H1 (cell line): ENCODE measurements at regions not wholly inside any gene's neighbourhood (a gene's known extent, or its start where the extent isn't known, plus 50 kb on each side); places are given as distances from the start of the nearest gene placed in this dataset.

Source experiments
- CTCF ChIA-PET: fragments of 300-600 bp; sonication (Branson Sonifier 250); formaldehyde crosslinking; loops from one replicate; lab custom pipeline; 2021; ENCODE audit not compliant: partially characterized antibody; lab: Charles Lee
- POLR2A ChIA-PET: fragments of 300-600 bp; sonication (Branson Sonifier 250); formaldehyde crosslinking; loops from one replicate; lab custom pipeline; 2021; ENCODE audit warnings: inconsistent platforms; ENCODE audit not compliant: partially characterized antibody; lab: Charles Lee
- DNase-seq, 2 experiments: peaks; one replicate each; pipeline versions ENCODE4 v3.0.0 to v3.0.0-alpha.2; 2010 to 2022; ENCODE audit warnings: low spot score in 2 of 2, low read depth in 1 of 2, mixed read lengths in 1 of 2
- FAIRE-seq: peaks from 2 replicates; lab custom pipeline; 2011; peaks lifted over from hg19 to GRCh38; lab: Jason Lieb, UNC
- H2AFZ ChIP-seq: 2 replicates; pipeline ENCODE4 v1.8.1; 2012; ENCODE audit warnings: low read length, inconsistent platforms
- H2AK5ac ChIP-seq: 2 replicates; pipeline ENCODE4 v1.6.1; 2013; ENCODE audit warnings: low read depth, low read length
- H2BK120ac ChIP-seq: replicated peaks from 2 replicates; pipeline ENCODE3; 2013; ENCODE audit warnings: low read depth, low read length, inconsistent platforms
- H2BK12ac ChIP-seq: 2 replicates; pipeline ENCODE4 v1.6.1; 2013; ENCODE audit warnings: low read depth, low read length
- H2BK15ac ChIP-seq: 2 replicates; pipeline ENCODE4 v1.6.1; 2013; ENCODE audit warnings: low read length
- H2BK20ac ChIP-seq: 2 replicates; pipeline ENCODE4 v1.6.1; 2013; ENCODE audit warnings: low read length
- H2BK5ac ChIP-seq: 2 replicates; pipeline ENCODE4 v1.6.1; 2013; ENCODE audit warnings: low read depth, low read length
- H3K14ac ChIP-seq: 2 replicates; pipeline ENCODE4 v1.6.1; 2013; ENCODE audit warnings: inconsistent platforms; ENCODE audit not compliant: insufficient read length
- H3K18ac ChIP-seq: 2 replicates; pipeline ENCODE4 v1.6.1; 2013; ENCODE audit warnings: low read length; ENCODE audit errors: extremely low read depth
- H3K23ac ChIP-seq: 2 replicates; pipeline ENCODE4 v1.6.1; 2013; ENCODE audit warnings: inconsistent platforms; ENCODE audit not compliant: insufficient read length
- H3K23me2 ChIP-seq: 2 replicates; pipeline ENCODE4 v1.6.1; 2013; ENCODE audit warnings: low read depth, low read length
- H3K27ac ChIP-seq: 2 replicates; pipeline ENCODE4 v1.6.1; 2011; ENCODE audit warnings: low read depth, low read length, inconsistent platforms
- H3K27me3 ChIP-seq, 4 experiments: replicated peaks in 1 of 4; 1 replicate in 1 of 4; 2 replicates in 3 of 4; pipeline versions ENCODE4 v1.6.1 to v1.8.1; 2011 to 2013; ENCODE audit warnings: low read length in 3 of 4, mild to moderate bottlenecking in 3 of 4, inconsistent platforms in 2 of 4, mixed read lengths in 2 of 4, moderate library complexity in 1 of 4; ENCODE audit not compliant: control insufficient read depth in 3 of 4, insufficient read depth in 3 of 4; ENCODE audit errors: extremely low read depth in 1 of 4
- H3K36me3 ChIP-seq, 4 experiments: 2 replicates each; pipeline versions ENCODE4 v1.6.1 to v1.8.1; 2011 to 2013; ENCODE audit warnings: mild to moderate bottlenecking in 4 of 4, low read length in 3 of 4, moderate library complexity in 2 of 4, control low read depth in 1 of 4, inconsistent platforms in 1 of 4; ENCODE audit not compliant: insufficient read depth in 4 of 4, control insufficient read depth in 2 of 4
- H3K4ac ChIP-seq: replicated peaks from 2 replicates; pipeline ENCODE3; 2013; ENCODE audit warnings: low read length, low read depth, mixed read lengths, inconsistent platforms; ENCODE audit not compliant: insufficient read length
- H3K4me1 ChIP-seq, 4 experiments: replicated peaks in 1 of 4; 1 replicate in 1 of 4; 2 replicates in 3 of 4; pipeline versions ENCODE4 v1.6.1 to v1.8.1; 2011 to 2013; ENCODE audit warnings: low read length in 3 of 4, inconsistent platforms in 2 of 4, mixed read lengths in 1 of 4; ENCODE audit not compliant: insufficient read depth in 4 of 4, control insufficient read depth in 3 of 4
- H3K4me2 ChIP-seq, 2 experiments: 2 replicates each; pipeline versions ENCODE4 v1.6.1 to v1.8.1; 2011 to 2013; ENCODE audit warnings: low read depth in 2 of 2, low read length in 2 of 2, control low read depth in 1 of 2, inconsistent platforms in 1 of 2, mild to moderate bottlenecking in 1 of 2; ENCODE audit not compliant: insufficient read depth in 1 of 2
- H3K4me3 ChIP-seq, 4 experiments: fragments of 200-600, 300-600 bp in 1 of 4; sonication (generic), shearing (Covaris generic), sonication (Bioruptor Twin) in 1 of 4; 2 replicates each; pipeline versions ENCODE4 v1.5.1 to v1.8.1; 2011 to 2016; ENCODE audit warnings: low read length in 4 of 4, low read depth in 3 of 4, control low read depth in 2 of 4, inconsistent platforms in 2 of 4, mild to moderate bottlenecking in 2 of 4, mixed read lengths in 1 of 4, moderate library complexity in 1 of 4; ENCODE audit not compliant: insufficient read depth in 2 of 4; ENCODE audit errors: extremely low read depth in 1 of 4
- H3K56ac ChIP-seq: replicated peaks from 2 replicates; pipeline ENCODE3; 2013; ENCODE audit warnings: low read depth, mild to moderate bottlenecking, mixed read lengths, low read length, inconsistent platforms; ENCODE audit not compliant: insufficient read length
- H3K79me1 ChIP-seq: 2 replicates; pipeline ENCODE4 v1.6.1; 2013; ENCODE audit warnings: low read depth, low read length, control low read depth
- H3K79me2 ChIP-seq, 2 experiments: 2 replicates each; pipeline versions ENCODE4 v1.6.1 to v1.8.1; 2012 to 2013; ENCODE audit warnings: low read length in 2 of 2, mild to moderate bottlenecking in 2 of 2, inconsistent platforms in 1 of 2; ENCODE audit not compliant: insufficient read depth in 2 of 2, control insufficient read depth in 1 of 2
- H3K9ac ChIP-seq, 4 experiments: replicated peaks in 1 of 4; 1 replicate in 1 of 4; 2 replicates in 3 of 4; pipeline versions ENCODE4 v1.6.1 to v1.8.1; 2011 to 2013; ENCODE audit warnings: low read depth in 3 of 4, low read length in 3 of 4, control low read depth in 2 of 4, mild to moderate bottlenecking in 2 of 4, moderate library complexity in 2 of 4, inconsistent platforms in 1 of 4; ENCODE audit errors: extremely low read depth in 1 of 4
- H3K9me3 ChIP-seq, 2 experiments: 2 replicates each; pipeline versions ENCODE4 v1.6.1 to v1.8.1; 2012 to 2013; ENCODE audit warnings: mild to moderate bottlenecking in 2 of 2, moderate library complexity in 2 of 2, control low read depth in 1 of 2, inconsistent platforms in 1 of 2, low read depth in 1 of 2, low read length in 1 of 2, mixed read lengths in 1 of 2; ENCODE audit not compliant: insufficient read depth in 2 of 2
- H4K20me1 ChIP-seq, 2 experiments: replicated peaks in 1 of 2; 2 replicates each; pipeline versions ENCODE3 to v1.8.1; 2011 to 2013; ENCODE audit warnings: inconsistent platforms in 2 of 2, low read length in 2 of 2, mild to moderate bottlenecking in 1 of 2; ENCODE audit not compliant: insufficient read depth in 2 of 2, control insufficient read depth in 1 of 2
- H4K5ac ChIP-seq: 2 replicates; pipeline ENCODE4 v1.6.1; 2013; ENCODE audit warnings: low read length, low read depth, mixed read lengths, inconsistent platforms; ENCODE audit not compliant: insufficient read length
- H4K8ac ChIP-seq: 2 replicates; pipeline ENCODE4 v1.8.0; 2013; ENCODE audit warnings: mild to moderate bottlenecking, moderate library complexity, low read length, inconsistent platforms; ENCODE audit not compliant: insufficient read depth; ENCODE audit errors: extremely low read depth
- H4K91ac ChIP-seq: replicated peaks from 2 replicates; pipeline ENCODE3; 2013; ENCODE audit warnings: low read length, mixed read lengths, inconsistent platforms; ENCODE audit not compliant: insufficient read length
- FOSL1 ChIP-seq: IDR thresholded peaks from 2 replicates; pipeline ENCODE4 v1.6.1; 2011; ENCODE audit warnings: mild to moderate bottlenecking, low read depth, low read length, moderate library complexity; ENCODE audit not compliant: insufficient read depth
- MAX ChIP-seq: IDR thresholded peaks from 2 replicates; pipeline ENCODE4 v1.6.1; 2012; ENCODE audit warnings: inconsistent platforms
- RBBP5 ChIP-seq: IDR thresholded peaks from 2 replicates; pipeline ENCODE4 v1.7.1; 2012; ENCODE audit warnings: low read depth, mild to moderate bottlenecking, inconsistent platforms, low read length, moderate library complexity, borderline replicate concordance
- RFX5 ChIP-seq: IDR thresholded peaks from 2 replicates; pipeline ENCODE4 v1.6.1; 2011; ENCODE audit warnings: low read depth, low read length, improper control_type of control experiment, borderline replicate concordance
- RNF2 ChIP-seq: fragments of 200-900, 300-1000 bp; sonication (generic); IDR thresholded peaks from 2 replicates; pipeline ENCODE4 v1.7.1; 2016; ENCODE audit warnings: borderline replicate concordance, low read depth, mild to moderate bottlenecking, antibody characterized with exemption, low read length; ENCODE audit not compliant: poor library complexity, severe bottlenecking; ENCODE audit errors: missing control alignments
- SIX5 ChIP-seq: IDR thresholded peaks from 2 replicates; pipeline ENCODE4 v1.6.1; 2011; ENCODE audit warnings: mild to moderate bottlenecking, low read depth, low read length
- WGBS, 2 experiments: shearing (Covaris generic) in 1 of 2; methylation state at CpG; one replicate each; pipeline versions ENCODE4 v1.1.6 to v1.1.7; 2013 to 2015; ENCODE audit warnings: low lambda C conversion rate in 2 of 2, mixed read lengths in 2 of 2, inconsistent platforms in 1 of 2, low coverage in 1 of 2, missing lambda C conversion rate in 1 of 2; ENCODE audit not compliant: insufficient replicate concordance in 2 of 2, insufficient coverage in 1 of 2, insufficient read length in 1 of 2; ENCODE audit errors: extremely low coverage in 1 of 2, missing lambda C conversion rate in 1 of 2; 5-methylcytosine and 5-hydroxymethylcytosine counted together

- no peak overlapping the region for H3K9ac ChIP-seq
- no peak for DNase-seq
- no peak overlapping the region for H2BK5ac ChIP-seq
- no peak overlapping the region for H3K27ac ChIP-seq
- no peak overlapping the region for H2BK15ac ChIP-seq
- no peak overlapping the region for H3K4ac ChIP-seq
- H3K4me3 ChIP-seq, result no peak overlapping the region
- H2AK5ac ChIP-seq, result no peak overlapping the region
- H3K4me2 ChIP-seq, result no peak overlapping the region
- H2BK120ac ChIP-seq, result no peak overlapping the region
- ChIA-PET CTCF (no interaction called here), POLR2A (no interaction called here)
- no peak overlapping the region for H3K23ac ChIP-seq
- no peaks in the 10 kb centered on the region for H3K27me3 ChIP-seq
- H4K5ac ChIP-seq, result no peak overlapping the region
- no peaks in the 10 kb centered on the region for H3K79me2 ChIP-seq
- 88% methylated on average over 7 of the region's 7 CpGs; no CpG with 5 or more reads in 1 of the 2 experiments for WGBS, 2 experiments
- H3K4me1 ChIP-seq, result no peaks in the 10 kb centered on the region
- FAIRE-seq, result no peak
- no peaks in the 10 kb centered on the region for H3K9me3 ChIP-seq
- no peak overlapping the region for H2BK20ac ChIP-seq
- H3K18ac ChIP-seq, result no peak overlapping the region
- H4K91ac ChIP-seq, result no peak overlapping the region
- no peak overlapping the region for H3K56ac ChIP-seq
- no peak for TF ChIP-seq SIX5
- TF ChIP-seq RFX5, result no peak
- TF ChIP-seq FOSL1, result no peak
- no peak for TF ChIP-seq RBBP5
- TF ChIP-seq MAX, result no peak
- no peak for TF ChIP-seq RNF2
- no peaks in the 10 kb centered on the region for H4K20me1 ChIP-seq
- no peaks in the 10 kb centered on the region for H3K36me3 ChIP-seq
- no peak overlapping the region for H4K8ac ChIP-seq
- H3K23me2 ChIP-seq, result no peaks in the 10 kb centered on the region; the same call in 1 of the 2 replicates
- H3K79me1 ChIP-seq, result no peaks in the 10 kb centered on the region; the same call in 1 of the 2 replicates
- no peak overlapping the region for H2AFZ ChIP-seq
- H2BK12ac ChIP-seq, result no peak overlapping the region
- H3K14ac ChIP-seq, result no peak overlapping the region
These were observed 204.3 kb upstream of the CCDC68 start for GRCh38 chr18:55163550-55163949.
